Neural cell (in vitro differentiated cells): ENCODE measurements at regions not wholly inside any gene's neighbourhood (a gene's known extent, or its start where the extent isn't known, plus 50 kb on each side); places are given as distances from the start of the nearest gene placed in this dataset.

Experiments
- EP300 ChIP-seq: fragments of 450-650 bp; conservative IDR thresholded peaks from 2 replicates; pipeline ENCODE4 v1.6.1; 2014; ENCODE audit warnings: antibody characterized with exemption, mild to moderate bottlenecking, moderate library complexity; ENCODE audit not compliant: poor library complexity, severe bottlenecking
- EZH2 ChIP-seq: fragments of 200-600, 300-800 bp; shearing (Covaris generic), sonication (generic); IDR thresholded peaks from 2 replicates; pipeline ENCODE4 v1.6.1; 2014; ENCODE audit warnings: antibody characterized with exemption, low read length, borderline replicate concordance, mild to moderate bottlenecking; ENCODE audit not compliant: insufficient read depth, poor library complexity, severe bottlenecking
- MXI1 ChIP-seq: fragments of 450-650 bp; conservative IDR thresholded peaks from 2 replicates; pipeline ENCODE4 v1.6.1; 2014; ENCODE audit warnings: antibody characterized with exemption, mild to moderate bottlenecking; ENCODE audit not compliant: poor library complexity, severe bottlenecking
- POLR2AphosphoS5 ChIP-seq: IDR thresholded peaks from 2 replicates; pipeline ENCODE4 v1.6.1; 2012
- RAD21 ChIP-seq: fragments of 450-650 bp; conservative IDR thresholded peaks from 2 replicates; pipeline ENCODE4 v1.6.1; 2014; ENCODE audit warnings: antibody characterized with exemption, mild to moderate bottlenecking, moderate library complexity
- SMC3 ChIP-seq: fragments of 450-650 bp; conservative IDR thresholded peaks from 2 replicates; pipeline ENCODE4 v1.6.1; 2014; ENCODE audit warnings: antibody characterized with exemption, mild to moderate bottlenecking, moderate library complexity; ENCODE audit not compliant: poor library complexity
- TAF1 ChIP-seq: IDR thresholded peaks from 2 replicates; pipeline ENCODE4 v1.6.1; 2012; ENCODE audit warnings: low read depth
- TF ChIP-seq, protein P1 (sequence below): IDR thresholded peaks from 2 replicates; pipeline ENCODE4 v1.6.1; 2012; ENCODE audit warnings: borderline replicate concordance
- TF ChIP-seq, protein P2 (sequence below): fragments of 450-650 bp; IDR thresholded peaks from 2 replicates; pipeline ENCODE4 v1.5.1; 2014; ENCODE audit warnings: antibody characterized with exemption, mild to moderate bottlenecking, moderate library complexity; ENCODE audit not compliant: poor library complexity, severe bottlenecking

DNA sequence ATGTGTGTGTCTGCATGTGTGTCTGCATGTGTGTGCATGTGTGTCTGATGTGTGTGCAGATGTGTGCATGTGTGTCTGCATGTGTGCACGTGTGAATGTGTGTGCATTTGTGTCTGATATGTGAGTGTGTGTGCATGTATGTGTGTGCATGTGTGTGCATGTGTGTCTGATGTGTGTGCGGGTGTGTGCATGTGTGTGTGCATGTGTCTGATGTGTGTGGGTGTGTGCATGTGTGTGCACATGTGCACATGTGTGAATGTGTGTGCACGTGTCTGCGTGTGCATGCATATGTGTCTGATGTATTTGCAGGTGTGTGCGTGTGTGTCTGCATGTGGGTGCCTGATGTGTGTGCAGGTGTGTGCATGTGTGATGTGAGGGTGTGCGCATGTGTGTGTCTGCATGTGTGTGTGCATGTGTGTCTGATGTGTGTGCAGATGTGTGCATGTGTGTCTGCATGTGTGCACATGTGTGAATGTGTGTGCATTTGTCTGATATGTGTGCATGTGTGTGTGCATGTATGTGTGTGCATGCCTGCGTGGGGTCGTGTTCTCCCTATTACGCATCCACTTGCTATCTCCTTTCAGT lies 470.1 kb upstream of the HS6ST1 start:
- TF ChIP-seq, protein P1, sequence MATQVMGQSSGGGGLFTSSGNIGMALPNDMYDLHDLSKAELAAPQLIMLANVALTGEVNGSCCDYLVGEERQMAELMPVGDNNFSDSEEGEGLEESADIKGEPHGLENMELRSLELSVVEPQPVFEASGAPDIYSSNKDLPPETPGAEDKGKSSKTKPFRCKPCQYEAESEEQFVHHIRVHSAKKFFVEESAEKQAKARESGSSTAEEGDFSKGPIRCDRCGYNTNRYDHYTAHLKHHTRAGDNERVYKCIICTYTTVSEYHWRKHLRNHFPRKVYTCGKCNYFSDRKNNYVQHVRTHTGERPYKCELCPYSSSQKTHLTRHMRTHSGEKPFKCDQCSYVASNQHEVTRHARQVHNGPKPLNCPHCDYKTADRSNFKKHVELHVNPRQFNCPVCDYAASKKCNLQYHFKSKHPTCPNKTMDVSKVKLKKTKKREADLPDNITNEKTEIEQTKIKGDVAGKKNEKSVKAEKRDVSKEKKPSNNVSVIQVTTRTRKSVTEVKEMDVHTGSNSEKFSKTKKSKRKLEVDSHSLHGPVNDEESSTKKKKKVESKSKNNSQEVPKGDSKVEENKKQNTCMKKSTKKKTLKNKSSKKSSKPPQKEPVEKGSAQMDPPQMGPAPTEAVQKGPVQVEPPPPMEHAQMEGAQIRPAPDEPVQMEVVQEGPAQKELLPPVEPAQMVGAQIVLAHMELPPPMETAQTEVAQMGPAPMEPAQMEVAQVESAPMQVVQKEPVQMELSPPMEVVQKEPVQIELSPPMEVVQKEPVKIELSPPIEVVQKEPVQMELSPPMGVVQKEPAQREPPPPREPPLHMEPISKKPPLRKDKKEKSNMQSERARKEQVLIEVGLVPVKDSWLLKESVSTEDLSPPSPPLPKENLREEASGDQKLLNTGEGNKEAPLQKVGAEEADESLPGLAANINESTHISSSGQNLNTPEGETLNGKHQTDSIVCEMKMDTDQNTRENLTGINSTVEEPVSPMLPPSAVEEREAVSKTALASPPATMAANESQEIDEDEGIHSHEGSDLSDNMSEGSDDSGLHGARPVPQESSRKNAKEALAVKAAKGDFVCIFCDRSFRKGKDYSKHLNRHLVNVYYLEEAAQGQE, result no peak
- TF ChIP-seq, protein P2, sequence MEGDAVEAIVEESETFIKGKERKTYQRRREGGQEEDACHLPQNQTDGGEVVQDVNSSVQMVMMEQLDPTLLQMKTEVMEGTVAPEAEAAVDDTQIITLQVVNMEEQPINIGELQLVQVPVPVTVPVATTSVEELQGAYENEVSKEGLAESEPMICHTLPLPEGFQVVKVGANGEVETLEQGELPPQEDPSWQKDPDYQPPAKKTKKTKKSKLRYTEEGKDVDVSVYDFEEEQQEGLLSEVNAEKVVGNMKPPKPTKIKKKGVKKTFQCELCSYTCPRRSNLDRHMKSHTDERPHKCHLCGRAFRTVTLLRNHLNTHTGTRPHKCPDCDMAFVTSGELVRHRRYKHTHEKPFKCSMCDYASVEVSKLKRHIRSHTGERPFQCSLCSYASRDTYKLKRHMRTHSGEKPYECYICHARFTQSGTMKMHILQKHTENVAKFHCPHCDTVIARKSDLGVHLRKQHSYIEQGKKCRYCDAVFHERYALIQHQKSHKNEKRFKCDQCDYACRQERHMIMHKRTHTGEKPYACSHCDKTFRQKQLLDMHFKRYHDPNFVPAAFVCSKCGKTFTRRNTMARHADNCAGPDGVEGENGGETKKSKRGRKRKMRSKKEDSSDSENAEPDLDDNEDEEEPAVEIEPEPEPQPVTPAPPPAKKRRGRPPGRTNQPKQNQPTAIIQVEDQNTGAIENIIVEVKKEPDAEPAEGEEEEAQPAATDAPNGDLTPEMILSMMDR, result no peak
- TF ChIP-seq EP300 (no peak), SMC3 (no peak), EZH2 (no peak), TAF1 (no peak), MXI1 (no peak), POLR2AphosphoS5 (no peak), RAD21 (no peak)
